IMR-90 (cell line): ENCODE measurements at regions not wholly inside any gene's neighbourhood (a gene's known extent, or its start where the extent isn't known, plus 50 kb on each side); places are given as distances from the start of the nearest gene placed in this dataset.

Source experiments
- ATAC-seq: fragments of 200-7000 bp; cut with Tn5 transposase; 2 replicates; pipeline ENCODE4 v1.9.1; 2020; ENCODE audit warnings: low read depth, mild to moderate bottlenecking, moderate library complexity
- BruUV-seq: library from RNA; stranded (reverse); fragments of 400-500 nt; replicated peaks from 2 replicates; lab custom pipeline; 2021; lab: Mats Ljungman, UMichigan
- CTCF ChIA-PET: fragments of 300-600 bp; formaldehyde crosslinking; extraction: SDS; loops from one replicate; lab custom pipeline; 2021; ENCODE audit warnings: antibody characterized with exemption; lab: Yijun Ruan, JAX
- POLR2A ChIA-PET: fragments of 300-600 bp; sonication (Branson Sonifier 250); formaldehyde crosslinking; loops from one replicate; lab custom pipeline; 2022; ENCODE audit warnings: antibody characterized with exemption; ENCODE audit not compliant: unreplicated experiment; lab: Charles Lee
- DNase-seq: peaks from one replicate; pipeline ENCODE4 v3.0.0; 2013
- H2AFZ ChIP-seq: replicated peaks from 2 replicates; pipeline ENCODE3; 2013; ENCODE audit warnings: low read length, mild to moderate bottlenecking; ENCODE audit not compliant: poor library complexity
- H2AK5ac ChIP-seq: 2 replicates; pipeline ENCODE4 v1.6.1; 2013; ENCODE audit warnings: low read depth, low read length, inconsistent platforms
- H2AK9ac ChIP-seq: replicated peaks from 2 replicates; pipeline ENCODE3; 2013; ENCODE audit warnings: mild to moderate bottlenecking, low read depth, low read length, moderate library complexity; ENCODE audit not compliant: poor library complexity
- H2BK120ac ChIP-seq: 2 replicates; pipeline ENCODE4 v1.6.1; 2013; ENCODE audit warnings: low read depth, low read length, inconsistent platforms
- H2BK15ac ChIP-seq: 3 replicates; pipeline ENCODE4 v1.6.1; 2013; ENCODE audit warnings: low read depth, low read length, inconsistent platforms
- H2BK20ac ChIP-seq: 2 replicates; pipeline ENCODE4 v1.6.1; 2013; ENCODE audit warnings: low read depth, mild to moderate bottlenecking, inconsistent platforms, low read length, moderate library complexity
- H2BK5ac ChIP-seq: 2 replicates; pipeline ENCODE4 v1.6.1; 2013; ENCODE audit warnings: mild to moderate bottlenecking, low read depth, low read length, inconsistent platforms; ENCODE audit not compliant: poor library complexity, severe bottlenecking
- H3K14ac ChIP-seq: replicated peaks from 2 replicates; pipeline ENCODE4 v1.6.1; 2013; ENCODE audit warnings: low read depth, low read length, inconsistent platforms
- H3K18ac ChIP-seq: 2 replicates; pipeline ENCODE4 v1.6.1; 2013; ENCODE audit warnings: low read depth, low read length, control low read depth
- H3K23ac ChIP-seq: 2 replicates; pipeline ENCODE4 v1.6.1; 2013; ENCODE audit warnings: low read depth, low read length, inconsistent platforms
- H3K27ac ChIP-seq: 2 replicates; pipeline ENCODE4 v1.5.1; 2013; ENCODE audit warnings: mild to moderate bottlenecking, control low read depth, low read length; ENCODE audit not compliant: insufficient read depth
- H3K27me3 ChIP-seq: 2 replicates; pipeline ENCODE4 v1.6.1; 2013; ENCODE audit warnings: low read length; ENCODE audit not compliant: control insufficient read depth, insufficient read depth
- H3K36me3 ChIP-seq: 2 replicates; pipeline ENCODE4 v1.6.1; 2013; ENCODE audit warnings: low read length, mixed read lengths; ENCODE audit not compliant: control insufficient read depth, insufficient read depth
- H3K4ac ChIP-seq: 2 replicates; pipeline ENCODE4 v1.6.1; 2013; ENCODE audit warnings: low read depth, low read length, inconsistent platforms
- H3K4me1 ChIP-seq: 2 replicates; pipeline ENCODE4 v1.6.1; 2013; ENCODE audit warnings: low read length, mixed read lengths; ENCODE audit not compliant: control insufficient read depth, insufficient read depth
- H3K4me2 ChIP-seq: 2 replicates; pipeline ENCODE4 v1.6.1; 2013; ENCODE audit warnings: low read depth, mild to moderate bottlenecking, control low read depth, low read length, moderate library complexity
- H3K4me3 ChIP-seq: 2 replicates; pipeline ENCODE4 v1.5.1; 2013; ENCODE audit warnings: low read depth, mild to moderate bottlenecking, control low read depth, low read length, moderate library complexity; ENCODE audit not compliant: insufficient read depth
- H3K56ac ChIP-seq: 2 replicates; pipeline ENCODE4 v1.6.1; 2013; ENCODE audit warnings: low read length, inconsistent platforms; ENCODE audit not compliant: insufficient read depth; ENCODE audit errors: extremely low read depth
- H3K79me1 ChIP-seq, 2 experiments: 2 replicates each; pipeline ENCODE4 v1.6.1; 2013; ENCODE audit warnings: low read length in 2 of 2, inconsistent platforms in 1 of 2, low read depth in 1 of 2
- H3K9ac ChIP-seq: 2 replicates; pipeline ENCODE4 v1.6.1; 2013; ENCODE audit warnings: low read depth, low read length, control low read depth
- H3K9me1 ChIP-seq: 2 replicates; pipeline ENCODE4 v1.6.1; 2013; ENCODE audit warnings: low read length, inconsistent platforms; ENCODE audit not compliant: insufficient read depth
- H3K9me3 ChIP-seq: 2 replicates; pipeline ENCODE4 v1.6.1; 2013; ENCODE audit warnings: low read length; ENCODE audit not compliant: control insufficient read depth, insufficient read depth
- H4K20me1 ChIP-seq: 2 replicates; pipeline ENCODE4 v1.6.1; 2013; ENCODE audit warnings: low read length, inconsistent platforms; ENCODE audit not compliant: insufficient read depth
- H4K5ac ChIP-seq: 2 replicates; pipeline ENCODE4 v1.6.1; 2013; ENCODE audit warnings: mild to moderate bottlenecking, low read depth, low read length, control low read depth
- H4K8ac ChIP-seq, 2 experiments: 2 replicates each; pipeline ENCODE4 v1.6.1; 2013; ENCODE audit warnings: low read depth in 2 of 2, low read length in 2 of 2, control low read depth in 1 of 2, inconsistent platforms in 1 of 2
- H4K91ac ChIP-seq: 2 replicates; pipeline ENCODE4 v1.6.1; 2013; ENCODE audit warnings: low read depth, low read length, inconsistent platforms; ENCODE audit not compliant: insufficient read depth
- NFE2L2 ChIP-seq: fragments of 150-350 bp; IDR thresholded peaks from 2 replicates; pipeline ENCODE4 v1.6.1; 2016; ENCODE audit warnings: low read depth, mild to moderate bottlenecking, low read length
- WGBS, 2 experiments: methylation state at CpG; one replicate each; pipeline versions ENCODE4 v1.1.5 to v1.1.7; 2013; ENCODE audit warnings: missing lambda C conversion rate in 2 of 2; ENCODE audit not compliant: insufficient read length in 1 of 2; ENCODE audit errors: extremely low coverage in 2 of 2; 5-methylcytosine and 5-hydroxymethylcytosine counted together
- dilution Hi-C: fragments of 300-500 bp; cut with HindIII; formaldehyde crosslinking; loops from one replicate; pipeline ENCODE4 v1.14.3; 2018; ENCODE audit warnings: low sequenced_read_pairs; ENCODE audit not compliant: unreplicated experiment
- in situ Hi-C: fragments of 300-500 bp; cut with MboI; formaldehyde crosslinking; loops from 3 replicates; pipeline ENCODE4 v1.14.3; 2019; ENCODE audit warnings: low sequenced_read_pairs, inconsistent platforms, mixed read lengths
- intact Hi-C: fragments of 100-400 bp; cut with micrococcal nuclease; formaldehyde crosslinking; loops from 2 replicates; pipeline ENCODE4 v1.10.0; 2022

- no peak overlapping the region for H3K23ac ChIP-seq
- no peak overlapping the region for H3K56ac ChIP-seq
- no peak overlapping the region for H2AK9ac ChIP-seq
- no peaks in the 10 kb centered on the region for H4K20me1 ChIP-seq
- H3K9me3 ChIP-seq = no peaks in the 10 kb centered on the region
- POLR2A ChIA-PET = no interaction called here
- TF ChIP-seq NFE2L2 = no peak
- no peak overlapping the region for H3K4me3 ChIP-seq
- no peak overlapping the region for H3K14ac ChIP-seq
- in situ Hi-C loops = no loop called here
- no peak overlapping the region for H3K18ac ChIP-seq
- no peaks in the 10 kb centered on the region for H3K4me1 ChIP-seq
- H3K4ac ChIP-seq = no peak overlapping the region
- DNase-seq (no peak), ATAC-seq (no peak)
- no peak overlapping the region for H4K91ac ChIP-seq
- H2BK20ac ChIP-seq = no peak overlapping the region
- H3K9me1 ChIP-seq = no peaks in the 10 kb centered on the region
- dilution Hi-C loops = no loop called here
- no TSS peak for BruUV-seq
- no peaks in the 10 kb centered on the region for H3K36me3 ChIP-seq
- WGBS, 2 experiments = 40% methylated on average over 2 of the region's 3 CpGs; no CpG with 5 or more reads in 1 of the 2 experiments
- H3K27me3 ChIP-seq = peaks cover 10% of the 10 kb centered on the region
- no peak overlapping the region for H2BK120ac ChIP-seq
- H2BK5ac ChIP-seq = no peak overlapping the region
- H2AFZ ChIP-seq = no peak overlapping the region
- H4K5ac ChIP-seq = no peak overlapping the region
- H3K9ac ChIP-seq = no peak overlapping the region
- H2BK15ac ChIP-seq = no peak overlapping the region
- H3K4me2 ChIP-seq = no peak overlapping the region
- H3K27ac ChIP-seq = no peak overlapping the region
- H3K79me1 ChIP-seq = no peaks in the 10 kb centered on the region
- no peak overlapping the region for H4K8ac ChIP-seq
- intact Hi-C loops = no loop called here
- no peak overlapping the region for H2AK5ac ChIP-seq
- CTCF ChIA-PET = no interaction called here
Measured at GRCh38 chr12:64931321-64931720, 106.9 kb downstream of the TBC1D30 start.
